GM19025 (cell line): ENCODE measurements at regions not wholly inside any gene's neighbourhood (a gene's known extent, or its start where the extent isn't known, plus 50 kb on each side); places are given as distances from the start of the nearest gene placed in this dataset.
"Not testable (repeated sequence)": the region's sequence is repeated elsewhere in the genome, so short reads cannot be mapped to it uniquely, and the experiment has no call there.

Source experiments
- ATAC-seq: cut with Tn5 transposase; IDR thresholded peaks from one replicate; pipeline ENCODE4 v1.9.1; 2021; ENCODE audit warnings: mild to moderate bottlenecking, low read depth, moderate library complexity; ENCODE audit not compliant: unreplicated experiment

DNA sequence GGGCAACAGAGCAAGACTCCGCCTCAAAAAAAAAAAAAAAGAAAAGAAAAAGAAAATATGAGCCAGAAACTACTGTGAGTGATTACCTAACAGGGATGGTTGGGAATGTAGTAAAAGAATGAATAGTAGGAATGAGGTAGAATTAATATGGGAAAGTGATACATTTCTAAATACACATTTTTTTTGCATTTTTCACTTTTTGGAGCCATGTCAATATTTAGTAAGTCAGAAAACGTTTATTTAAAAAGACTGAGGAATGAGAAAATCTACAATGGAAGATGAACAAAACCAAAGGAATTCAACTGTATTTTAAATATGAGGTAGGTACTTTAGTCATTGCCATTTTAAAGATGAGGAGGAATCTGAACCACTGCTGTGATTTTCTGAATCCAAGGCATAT lies 817.2 kb upstream of the CADM2 start:
- ATAC-seq, result no peak

DNA sequence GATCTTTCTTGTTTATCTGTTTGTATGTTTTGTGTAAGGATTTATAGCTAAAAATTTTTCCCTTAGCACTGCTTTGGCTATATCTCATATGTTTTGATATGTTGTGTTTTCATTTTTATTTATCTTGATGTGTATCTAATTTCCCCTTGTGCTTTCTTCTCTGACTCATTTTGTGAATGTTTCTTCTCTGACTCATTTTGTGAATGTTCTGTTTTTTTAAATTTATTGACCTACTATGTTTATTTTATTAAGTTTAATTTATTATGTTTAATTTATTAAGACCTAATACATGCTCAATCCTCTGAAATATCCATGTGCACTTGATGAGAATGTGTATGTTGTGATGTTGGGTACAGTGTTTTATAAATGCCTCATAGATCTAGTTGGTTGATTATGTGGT lies 793.5 kb upstream of the CADM2 start:
- ATAC-seq, result no peak

DNA sequence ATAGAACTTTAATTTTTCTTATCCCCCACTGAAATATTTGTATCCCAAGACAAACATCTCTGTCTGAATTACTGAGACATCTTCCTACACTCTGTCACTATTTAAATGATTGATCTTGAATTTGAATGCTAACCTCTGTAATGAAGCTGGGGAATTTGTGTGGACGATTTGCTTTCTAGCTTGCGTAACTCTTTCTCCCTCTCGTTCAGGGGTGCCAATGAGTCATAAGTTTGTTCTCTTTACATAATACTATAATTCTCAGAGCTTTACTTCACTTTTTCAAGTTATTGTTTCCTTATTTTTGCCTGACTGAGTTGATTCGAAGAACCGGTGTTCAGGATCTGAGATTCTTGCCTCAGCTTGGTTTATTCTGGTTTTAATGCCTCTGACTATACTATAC lies 783.3 kb upstream of the CADM2 start:
- no peak for ATAC-seq

DNA sequence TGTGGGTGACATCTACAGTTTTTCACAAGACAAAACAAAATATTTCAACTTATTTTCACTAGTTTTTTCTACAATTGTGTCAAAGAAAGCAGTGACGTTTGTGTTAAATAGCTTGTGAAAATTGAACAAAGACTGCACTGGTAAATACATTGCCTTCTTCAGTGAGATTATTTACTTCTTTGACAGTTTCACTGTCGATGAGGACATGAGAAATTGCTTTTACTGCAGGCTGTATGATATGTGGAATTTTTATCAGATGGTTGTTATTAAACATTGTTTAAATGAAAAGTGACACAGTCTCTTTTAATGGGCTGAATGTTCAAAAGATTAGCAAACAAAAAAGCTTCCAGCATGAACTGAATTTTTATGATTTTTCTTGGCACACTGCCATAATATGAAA lies 773.9 kb upstream of the CADM2 start:
- no peak for ATAC-seq

DNA sequence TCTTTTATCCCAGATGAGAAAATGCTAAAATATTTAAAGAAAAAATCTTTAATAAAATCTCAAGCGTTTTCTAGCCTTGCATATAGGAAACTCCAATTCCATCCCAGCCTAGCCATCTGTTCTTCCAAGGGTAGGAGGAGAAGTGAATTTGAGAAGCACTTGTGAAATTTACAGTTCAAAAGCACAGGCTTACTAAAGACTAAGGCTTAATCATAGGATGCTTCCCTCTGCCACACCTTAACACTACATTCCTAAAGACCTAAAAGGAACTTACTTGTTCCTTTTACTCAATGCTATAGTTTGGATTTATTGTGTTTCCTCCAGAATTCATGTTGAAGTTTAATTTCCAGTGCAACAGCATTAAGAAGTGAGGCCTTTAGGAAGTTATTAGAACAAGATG lies 764.8 kb upstream of the CADM2 start:
- no peak for ATAC-seq

DNA sequence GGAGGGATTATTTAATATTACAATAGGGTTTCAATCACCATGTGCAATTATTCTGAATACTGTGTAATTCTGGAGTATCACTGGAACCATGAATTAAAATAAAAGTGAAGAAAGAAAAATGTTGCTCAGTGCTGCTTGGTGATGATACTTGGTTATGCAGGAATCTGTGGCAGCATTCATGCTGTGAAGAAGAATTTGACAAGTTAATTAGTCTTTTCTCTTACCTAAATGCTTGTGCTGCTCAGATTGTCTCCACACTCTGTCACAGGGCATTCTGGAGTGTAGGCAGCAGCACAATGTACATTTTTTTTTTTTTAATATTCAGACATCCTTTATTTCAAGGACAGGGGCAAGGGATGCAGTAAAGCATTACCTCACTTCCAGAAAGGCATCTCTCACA lies 749.3 kb upstream of the CADM2 start:
- ATAC-seq, result no peak

DNA sequence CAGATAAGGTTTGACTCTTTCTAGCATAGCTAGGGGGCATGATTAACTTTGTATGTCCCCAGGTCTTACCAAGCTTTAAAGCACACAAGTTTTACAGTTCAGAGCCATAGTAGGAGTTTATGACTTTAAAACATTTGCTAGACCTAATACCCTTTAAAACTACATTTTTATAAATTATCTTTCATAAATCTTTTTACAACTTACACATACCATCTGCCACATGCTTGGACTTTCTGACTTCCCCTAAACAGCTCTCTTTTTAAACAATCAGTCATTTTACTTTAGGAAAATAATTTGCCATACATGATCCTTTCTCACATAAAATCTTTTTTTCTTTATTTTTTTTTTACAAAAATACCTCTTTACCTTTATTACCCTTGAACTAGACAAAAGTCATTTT lies 735.3 kb upstream of the CADM2 start:
- no peak for ATAC-seq

DNA sequence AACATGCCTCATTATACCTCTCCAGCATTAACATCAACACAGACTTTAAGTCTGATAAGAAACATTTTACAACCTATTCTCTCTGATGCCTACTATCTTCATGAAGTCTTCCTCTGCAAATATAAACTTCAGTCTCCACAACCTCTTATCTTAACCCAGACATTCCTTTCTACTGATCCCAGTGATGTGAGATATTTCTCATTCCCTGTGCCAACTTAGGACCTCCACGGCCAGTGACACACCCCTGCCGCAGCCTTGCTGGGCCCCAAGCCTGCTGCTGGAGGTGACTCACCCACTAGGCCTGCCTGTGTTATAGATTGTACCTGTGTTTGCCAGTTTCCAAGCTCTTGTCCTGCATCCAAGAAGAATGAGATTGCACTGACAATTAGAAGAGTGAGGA lies 734.5 kb upstream of the CADM2 start:
- ATAC-seq, result no peak

DNA sequence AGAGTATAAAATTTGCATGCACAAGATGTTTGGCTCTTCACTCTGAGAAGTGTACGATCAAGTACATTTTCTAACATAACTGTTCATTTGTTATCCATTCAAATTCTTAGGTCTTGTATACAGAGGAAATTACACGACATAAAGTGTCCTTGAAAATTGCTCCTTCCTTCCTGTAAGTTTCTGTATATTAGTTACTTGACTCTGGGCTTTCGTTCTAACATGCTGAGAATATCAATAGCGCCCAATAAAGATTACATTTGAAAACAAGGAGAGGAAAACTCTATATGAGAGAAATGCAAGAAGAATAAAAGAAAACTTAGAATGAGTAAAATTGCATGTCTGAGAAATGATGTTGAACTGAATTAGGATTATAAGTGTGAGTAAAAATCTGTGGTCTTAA lies 722.5 kb upstream of the CADM2 start:
- no peak for ATAC-seq

DNA sequence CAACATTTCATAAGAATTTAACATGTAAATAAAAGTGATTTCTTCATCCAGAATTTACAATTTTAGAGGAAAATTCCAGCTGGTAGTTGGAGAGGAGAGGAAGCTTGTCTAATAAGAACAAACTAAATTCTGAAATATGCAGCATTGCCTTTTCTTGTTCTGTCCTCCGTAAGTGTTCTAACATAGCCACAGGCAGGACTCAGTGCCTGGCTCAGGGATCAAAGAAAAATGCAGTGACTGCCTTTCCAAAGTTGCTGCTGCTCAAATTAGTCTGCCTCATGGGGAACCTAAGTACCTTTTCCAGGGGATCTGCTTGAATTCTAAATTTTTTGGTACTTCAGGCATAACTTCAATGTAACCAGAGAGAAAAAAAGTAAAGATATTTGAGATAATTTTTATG lies 713.0 kb upstream of the CADM2 start:
- no peak for ATAC-seq

DNA sequence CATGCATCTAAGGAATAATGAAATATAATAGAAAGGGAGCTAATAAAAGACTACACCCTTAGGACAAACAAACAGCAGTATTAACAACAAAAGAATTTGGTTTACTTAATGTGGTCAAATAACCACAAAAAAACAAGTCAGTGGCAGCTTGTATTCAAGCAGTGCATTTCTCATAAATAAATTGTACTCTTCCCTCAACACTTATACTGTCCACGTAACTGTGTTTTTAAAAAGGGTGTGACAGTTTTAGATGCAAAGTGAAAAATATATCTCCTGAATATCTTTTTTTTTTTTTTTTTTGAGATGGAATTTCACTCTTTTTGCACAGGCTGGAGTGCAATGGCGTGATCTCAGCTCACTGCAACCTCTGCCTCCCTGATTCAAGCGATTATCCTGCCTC lies 698.2 kb upstream of the CADM2 start:
- no peak for ATAC-seq

DNA sequence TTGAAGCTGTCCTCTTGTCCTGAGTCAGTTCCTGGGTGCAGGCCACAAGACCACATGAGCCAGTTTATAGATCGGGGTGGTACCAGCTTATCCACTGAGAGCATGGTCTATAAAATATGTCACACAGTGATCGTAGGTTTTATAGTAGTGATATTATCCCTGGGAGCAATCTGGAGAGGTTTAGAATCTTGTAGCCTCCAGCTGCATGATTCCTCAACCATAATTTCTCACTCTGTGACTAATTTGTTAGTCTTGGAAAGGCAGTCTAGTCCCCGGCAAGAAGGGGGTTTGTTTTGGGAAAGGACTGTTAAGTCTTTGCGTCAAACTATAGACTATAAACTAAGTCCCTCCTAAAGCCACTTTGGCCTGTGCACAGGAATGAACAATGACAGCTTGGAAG lies 693.0 kb upstream of the CADM2 start:
- no peak for ATAC-seq

DNA sequence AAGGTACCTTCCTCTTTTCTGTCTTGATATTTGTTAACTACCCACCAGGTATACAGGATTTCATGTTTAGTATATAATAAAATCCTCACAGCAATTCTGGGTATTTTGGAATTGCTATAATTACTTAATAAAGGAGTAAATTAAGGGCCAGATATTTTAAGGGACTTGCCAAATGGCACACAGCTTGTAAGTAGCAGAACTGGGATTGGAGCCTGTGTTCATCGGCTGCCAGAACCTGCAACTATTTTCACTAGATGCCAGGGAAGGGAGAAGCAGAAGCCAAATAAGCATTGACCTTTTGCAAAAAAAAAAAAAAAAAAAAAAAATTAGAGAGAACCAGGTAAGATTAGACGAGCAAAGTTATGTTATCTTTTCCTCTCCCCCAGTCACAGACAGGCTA lies 683.3 kb upstream of the CADM2 start:
- ATAC-seq, result no peak

DNA sequence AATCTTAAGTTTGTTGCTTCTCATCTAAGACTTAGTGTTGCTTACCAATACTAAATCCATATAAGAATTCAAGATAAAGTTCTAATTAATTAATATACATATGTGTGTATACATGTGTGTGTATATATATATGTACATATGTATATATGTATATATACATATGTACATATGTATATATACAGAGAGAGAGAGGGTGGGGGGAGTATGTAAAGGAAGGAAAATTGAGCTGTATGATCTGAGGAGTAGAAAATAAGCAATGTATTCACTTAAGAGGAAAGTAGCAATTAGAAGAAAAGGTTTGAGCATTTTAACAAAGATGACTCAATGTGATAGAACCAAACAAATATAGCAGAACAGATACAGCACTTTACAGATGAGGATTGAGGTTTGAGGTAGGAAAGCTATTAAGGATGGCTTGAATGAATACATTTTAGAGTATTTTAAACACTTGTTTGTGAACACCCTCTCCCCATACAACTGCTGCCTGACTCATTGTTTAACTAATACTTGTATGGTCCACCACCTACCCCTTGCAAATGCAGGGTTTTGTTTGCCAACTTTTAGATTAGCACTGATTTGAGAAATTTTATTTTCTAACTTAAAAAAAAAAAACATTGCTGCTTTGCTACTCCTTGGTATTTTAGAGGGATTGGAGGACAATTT lies 681.1 kb upstream of the CADM2 start:
- ATAC-seq, result no peak

DNA sequence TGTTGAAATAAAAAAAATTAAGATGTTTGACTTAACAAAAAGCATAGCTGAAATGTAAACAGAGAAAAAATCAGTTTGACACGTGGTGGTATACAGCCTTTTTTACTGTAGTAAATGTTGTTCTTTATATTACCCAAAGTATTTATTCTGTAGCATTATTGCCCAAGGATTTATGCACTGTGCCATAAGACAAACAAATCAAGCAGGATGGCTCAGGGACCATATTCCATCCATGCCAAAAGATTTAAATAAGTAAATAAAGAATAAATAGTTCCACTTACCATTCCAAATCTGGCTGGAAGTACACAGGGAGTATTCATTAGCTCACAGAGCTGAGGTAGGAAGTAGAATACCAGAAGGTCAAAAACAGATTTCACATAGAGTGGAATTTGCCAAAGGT lies 666.7 kb upstream of the CADM2 start:
- no peak for ATAC-seq

DNA sequence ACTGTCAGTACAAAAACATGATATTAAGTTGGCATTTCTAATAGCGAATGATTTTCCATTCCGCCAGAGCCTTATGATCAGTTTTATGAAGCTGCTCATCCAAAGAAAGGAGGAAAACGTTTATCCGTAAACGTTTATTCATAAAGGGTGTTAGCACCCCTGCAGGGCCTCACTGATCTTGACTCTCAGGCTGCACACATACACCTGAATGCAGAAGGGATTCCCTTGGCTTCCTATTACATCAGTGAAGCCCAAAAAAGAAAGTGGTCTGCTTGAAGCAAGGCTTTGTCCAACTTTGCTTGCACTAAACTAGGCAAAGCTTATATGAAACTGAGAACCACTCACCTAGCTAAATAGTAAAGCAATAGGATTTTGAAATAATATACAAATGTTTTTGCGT lies 659.5 kb upstream of the CADM2 start:
- no peak for ATAC-seq

DNA sequence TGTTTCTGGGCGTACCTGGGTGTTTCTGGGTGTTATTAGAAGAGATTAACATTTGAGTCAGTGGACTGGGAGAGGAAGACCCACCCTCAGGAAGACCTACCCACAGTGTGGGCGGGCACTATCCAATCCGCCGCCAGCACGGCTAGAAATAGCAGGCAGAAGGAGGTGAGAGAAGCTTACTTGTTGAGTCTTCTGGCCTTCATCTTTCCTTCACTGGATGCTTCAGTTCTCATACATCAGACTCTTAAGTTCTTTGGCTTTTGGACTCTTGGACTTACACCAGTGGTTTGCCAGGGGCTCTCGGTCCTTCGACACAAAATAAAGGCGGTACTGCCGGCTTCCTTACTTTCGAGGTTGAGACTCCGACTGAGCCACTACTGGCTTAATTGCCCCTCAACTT lies 654.6 kb upstream of the CADM2 start:
- ATAC-seq, result no peak

DNA sequence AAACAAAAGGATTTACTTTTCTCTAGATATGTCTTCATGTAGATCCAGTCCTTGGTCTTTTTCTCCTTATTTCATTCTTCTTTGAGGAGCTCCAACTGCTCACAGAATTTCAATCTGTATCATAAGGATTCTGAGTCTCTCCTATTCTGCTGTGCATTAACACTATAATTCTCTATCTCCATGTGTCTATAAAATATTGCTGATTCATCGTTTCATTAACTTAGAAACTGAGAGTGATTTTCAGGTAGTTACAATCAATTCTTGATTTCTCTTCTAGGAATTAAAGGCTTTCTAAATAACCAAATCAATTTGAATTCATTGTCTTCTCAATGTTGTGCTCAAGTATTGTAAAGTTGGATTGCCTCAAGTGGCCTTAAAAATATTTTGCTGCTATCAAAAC lies 651.5 kb upstream of the CADM2 start:
- no peak for ATAC-seq

DNA sequence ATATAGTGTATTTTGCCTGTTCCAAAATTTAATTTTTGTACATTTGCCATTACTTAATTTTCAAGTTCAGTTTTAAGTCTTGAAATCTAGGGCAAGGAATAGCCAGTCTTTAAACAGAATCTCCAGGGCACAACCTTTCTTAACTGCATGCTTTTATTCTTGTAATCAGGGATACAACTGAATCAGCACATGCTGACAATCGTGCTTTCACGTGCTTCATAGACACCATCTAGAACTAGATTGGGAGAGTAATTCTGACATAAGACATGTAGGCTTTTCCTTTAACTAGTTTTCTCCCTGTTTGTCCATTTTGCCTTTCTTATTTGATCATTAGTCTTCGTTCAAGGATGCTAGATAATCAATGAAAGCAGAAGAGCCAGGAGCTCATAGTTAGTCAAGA lies 650.4 kb upstream of the CADM2 start:
- no peak for ATAC-seq

DNA sequence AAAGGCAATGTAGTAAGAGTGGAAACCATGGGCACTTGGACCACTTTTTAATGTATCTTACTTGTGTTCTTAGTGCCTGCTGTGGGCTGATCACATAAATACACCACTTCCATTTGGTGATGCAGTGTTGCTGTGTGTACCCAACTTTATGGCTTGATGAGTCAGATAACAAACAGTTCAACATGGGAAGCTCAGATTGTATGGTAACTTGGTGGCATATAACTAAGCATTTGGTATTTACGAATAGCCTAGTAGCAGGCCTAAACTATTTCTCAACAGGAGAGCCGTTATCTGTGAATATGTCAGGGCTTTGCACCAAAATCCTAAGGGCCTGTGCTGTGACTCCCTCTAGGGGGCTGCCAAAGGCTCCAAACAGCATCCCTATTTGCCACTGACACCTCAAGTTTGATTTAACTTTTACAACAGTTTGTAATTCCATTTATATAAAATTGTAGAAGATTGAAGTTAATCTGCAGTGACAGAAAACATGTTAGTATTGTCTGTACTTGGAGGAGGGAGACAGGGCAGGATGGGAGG lies 640.4 kb upstream of the CADM2 start:
- ATAC-seq, result no peak

DNA sequence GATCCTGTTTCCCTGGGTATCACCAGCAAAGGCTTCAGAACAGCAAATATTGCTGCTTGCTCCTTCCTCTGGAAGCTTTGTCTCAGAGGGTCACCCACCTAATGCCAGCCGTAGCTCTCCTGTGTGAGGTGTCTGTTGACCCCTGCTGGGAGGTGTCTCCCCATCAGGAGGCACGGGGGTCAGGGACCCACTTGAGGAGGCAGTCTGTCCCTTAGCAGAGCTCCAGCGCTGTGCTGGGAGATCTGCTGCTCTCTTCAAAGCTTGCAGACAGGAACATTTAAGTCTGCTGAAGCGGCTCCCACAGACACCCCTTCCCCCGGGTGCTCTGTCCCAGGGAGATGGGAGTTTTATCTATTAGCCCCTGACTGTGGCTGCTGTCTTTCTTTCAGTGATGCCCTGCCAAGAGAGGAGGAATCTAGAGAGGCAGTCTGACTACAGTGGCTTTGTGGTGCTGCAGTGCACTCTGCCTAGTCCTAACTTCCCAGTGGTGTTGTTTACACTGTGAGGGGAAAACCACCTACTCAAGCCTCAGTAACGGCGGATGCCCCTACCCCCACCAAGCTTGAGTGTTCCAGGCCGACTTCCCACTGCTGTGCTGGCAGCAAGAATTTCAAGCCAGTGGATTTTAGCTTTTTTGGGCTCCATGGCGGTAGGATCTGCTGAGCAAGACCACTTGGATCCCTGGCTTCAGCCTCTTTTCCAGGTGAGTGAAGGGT lies 593.1 kb upstream of the CADM2 start:
- not testable (repeated sequence) for ATAC-seq
